GM06990 (cell line): ENCODE measurements at regions not wholly inside any gene's neighbourhood (a gene's known extent, or its start where the extent isn't known, plus 50 kb on each side); places are given as distances from the start of the nearest gene placed in this dataset.

Source experiments
- DNase-seq: peaks from one replicate; pipeline ENCODE4 v3.0.0-alpha.2; 2011; ENCODE audit not compliant: insufficient read length; ENCODE audit errors: extremely low read depth
- H3K27me3 ChIP-seq: replicated peaks from 2 replicates; pipeline ENCODE4 v1.6.0; 2011; ENCODE audit warnings: low read length; ENCODE audit not compliant: control insufficient read depth, insufficient read depth
- H3K36me3 ChIP-seq: 2 replicates; pipeline ENCODE4 v1.5.1; 2011; ENCODE audit warnings: low read length; ENCODE audit not compliant: control insufficient read depth, insufficient read depth
- H3K4me3 ChIP-seq: replicated peaks from 2 replicates; pipeline ENCODE4 v1.5.1; 2011; ENCODE audit warnings: low read depth, mild to moderate bottlenecking, control low read depth, low read length
- CTCF ChIP-seq: IDR thresholded peaks from 2 replicates; pipeline ENCODE4 v1.5.1; 2011; ENCODE audit warnings: low read length, control low read depth, mild to moderate bottlenecking, inconsistent platforms; ENCODE audit not compliant: insufficient read depth, poor library complexity, severe bottlenecking

GRCh38 chr18:78665644-78666043, 314.0 kb upstream of the SALL3 start:
- no peak overlapping the region for H3K4me3 ChIP-seq
- no peaks in the 10 kb centered on the region for H3K27me3 ChIP-seq
- DNase-seq, result no peak

GRCh38 chr18:78666666-78667335, 312.8 kb upstream of the SALL3 start:
- H3K36me3 ChIP-seq, result no peaks in the 10 kb centered on the region
- H3K4me3 ChIP-seq, result no peak overlapping the region
- no peak for DNase-seq
- H3K27me3 ChIP-seq, result no peaks in the 10 kb centered on the region
- no peak for TF ChIP-seq CTCF

More at GRCh38 chr18:78665644-78666043, 314.0 kb upstream of the SALL3 start:
- no peaks in the 10 kb centered on the region for H3K36me3 ChIP-seq
- no peak for TF ChIP-seq CTCF

GRCh38 chr18:78670778-78671391, 308.7 kb upstream of the SALL3 start:
- H3K27me3 ChIP-seq, result no peaks in the 10 kb centered on the region

GRCh38 chr18:78671551-78671950, 308.1 kb upstream of the SALL3 start:
- H3K36me3 ChIP-seq, result no peaks in the 10 kb centered on the region
- DNase-seq, result no peak
- TF ChIP-seq CTCF, result no peak
- H3K27me3 ChIP-seq, result no peaks in the 10 kb centered on the region
- H3K4me3 ChIP-seq, result no peak overlapping the region

More at GRCh38 chr18:78670778-78671391, 308.7 kb upstream of the SALL3 start:
- TF ChIP-seq CTCF, result no peak
- Histone ChIP-seq H3K36me3 (no peaks in the 10 kb centered on the region), H3K4me3 (no peak overlapping the region)
- no peak for DNase-seq

GRCh38 chr18:78672862-78673446, 306.7 kb upstream of the SALL3 start:
- no peak overlapping the region for H3K4me3 ChIP-seq
- TF ChIP-seq CTCF, result no peak
- H3K36me3 ChIP-seq, result no peaks in the 10 kb centered on the region
- no peaks in the 10 kb centered on the region for H3K27me3 ChIP-seq
- DNase-seq, result no peak
